ENCODE measurements at regions not wholly inside any gene's neighbourhood (a gene's known extent, or its start where the extent isn't known, plus 50 kb on each side); places are given as distances from the start of the nearest gene placed in this dataset.

DNA sequence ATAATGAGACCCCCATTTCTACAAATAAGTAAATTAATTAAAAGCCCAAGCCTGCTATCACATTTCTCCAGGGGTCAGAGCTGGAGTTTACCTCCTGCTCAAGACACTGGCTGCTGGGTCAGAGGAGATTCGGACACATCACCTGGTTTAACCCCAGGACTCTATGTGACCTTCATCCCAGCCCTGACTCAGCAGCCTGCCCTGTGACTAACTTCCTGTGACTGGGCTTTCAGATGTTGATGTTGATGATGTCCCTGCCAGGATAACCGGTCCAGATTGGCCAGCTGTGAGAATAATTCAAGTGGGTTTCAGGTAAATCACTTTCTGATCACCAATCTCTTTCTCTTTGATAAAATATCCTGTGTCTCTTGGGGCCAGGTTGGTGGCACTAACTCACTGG, 102.4 kb upstream of the MAML3 start:
- peak; percentile 31 for DNase-seq (ENCODE audit: low read depth)
- H3K4me3 ChIP-seq (ENCODE audit: low read depth, low read length): no peak overlapping the region
- TF ChIP-seq CTCF (IDR thresholded peaks at IDR 0.05; ENCODE audit: insufficient read depth, low read length): no peak

DNA sequence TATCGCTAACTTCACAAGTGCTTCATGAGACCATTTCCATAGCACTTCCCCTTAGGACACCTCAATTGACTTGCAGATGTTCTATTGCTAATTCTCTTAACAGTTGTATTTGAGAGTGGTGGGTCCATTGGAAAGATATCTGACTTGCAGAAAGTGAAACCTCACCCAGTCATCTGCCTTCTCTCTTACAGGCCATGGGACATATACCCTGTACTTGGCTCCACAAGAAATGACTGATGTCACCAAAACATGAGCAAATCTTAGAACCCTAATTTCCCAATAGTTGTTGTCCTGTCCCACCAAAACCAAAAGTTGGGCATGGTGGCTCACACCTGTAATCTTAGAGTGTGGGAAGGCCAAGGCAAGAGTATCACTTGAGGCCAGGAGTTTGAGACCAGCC, 101.9 kb upstream of the MAML3 start:
- no peak overlapping the region for H3K4me3 ChIP-seq (ENCODE audit: low read depth, low read length)
- no peak for TF ChIP-seq CTCF (IDR thresholded peaks at IDR 0.05; ENCODE audit: insufficient read depth, low read length)
- DNase-seq (ENCODE audit: low read depth): no peak

DNA sequence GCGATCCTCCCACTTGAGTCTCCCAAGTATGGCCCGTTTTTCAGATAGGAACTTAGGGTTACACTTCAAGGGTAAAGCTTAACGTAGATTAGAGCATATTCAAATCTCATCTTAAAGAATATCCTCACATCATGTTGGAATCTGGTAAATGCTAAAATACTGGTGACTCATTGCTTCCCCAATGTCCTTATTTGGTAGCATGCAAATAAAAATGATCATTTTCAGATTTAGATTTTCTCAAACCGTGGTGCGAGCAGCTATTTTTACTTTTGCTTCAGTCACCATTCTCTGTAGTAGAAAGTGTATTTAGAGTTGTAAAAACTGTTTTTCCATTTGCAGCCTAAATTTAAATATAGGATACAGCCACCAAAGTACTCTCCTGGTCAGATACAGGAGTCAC, 101.5 kb upstream of the MAML3 start:
- no peak for TF ChIP-seq CTCF (IDR thresholded peaks at IDR 0.05; ENCODE audit: insufficient read depth, low read length)
- peak; percentile 22 for DNase-seq (ENCODE audit: low read depth)
- H3K4me3 ChIP-seq (ENCODE audit: low read depth, low read length): no peak overlapping the region

- no peak overlapping the region for H3K4me3 ChIP-seq (ENCODE audit: low read depth, low read length)
- no peak for TF ChIP-seq CTCF (IDR thresholded peaks at IDR 0.05; ENCODE audit: insufficient read depth, low read length)
- no peak for DNase-seq (ENCODE audit: low read depth)
Observed at GRCh38 chr4:140254651-140255299, 100.8 kb upstream of the MAML3 start.

DNA sequence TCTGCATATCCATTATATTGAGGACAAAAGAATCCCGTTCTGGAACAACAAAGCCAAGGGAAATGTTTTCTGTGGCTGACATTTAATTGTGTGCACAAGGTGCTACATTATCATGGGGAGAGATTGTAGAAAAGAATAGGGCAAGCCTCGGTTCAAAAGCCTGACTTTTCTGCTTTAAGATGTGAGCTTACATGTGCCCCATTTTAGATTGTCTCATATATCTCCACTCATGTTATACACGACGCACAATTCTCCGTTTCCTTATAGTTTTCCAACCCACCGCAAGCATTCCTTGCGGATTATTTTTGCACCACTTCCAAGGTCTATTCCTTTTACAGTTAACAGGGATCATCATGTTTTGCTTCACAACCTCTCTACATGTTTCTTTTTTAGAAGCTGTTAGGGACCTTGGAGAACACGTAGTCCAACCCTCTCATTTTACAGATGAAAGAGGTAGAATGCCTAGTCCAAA, 99.6 kb upstream of the MAML3 start:
- H3K4me3 ChIP-seq (ENCODE audit: low read depth, low read length): no peak overlapping the region
- DNase-seq (ENCODE audit: low read depth): no peak

GRCh38 chr4:140252742-140253555, 99.0 kb upstream of the MAML3 start:
- peak; percentile 87 for TF ChIP-seq CTCF (IDR thresholded peaks at IDR 0.05; ENCODE audit: insufficient read depth, low read length)
- DNase-seq (ENCODE audit: low read depth): peak; percentile 78
- H3K4me3 ChIP-seq (ENCODE audit: low read depth, low read length): peak overlapping the region; percentile 64

More for the DNA sequence above, 99.6 kb upstream of the MAML3 start:
- TF ChIP-seq CTCF (IDR thresholded peaks at IDR 0.05; ENCODE audit: insufficient read depth, low read length): no peak
